DND-41 (cell line): ENCODE measurements at regions not wholly inside any gene's neighbourhood (a gene's known extent, or its start where the extent isn't known, plus 50 kb on each side); places are given as distances from the start of the nearest gene placed in this dataset.
A peak's percentile ranks its signal among the peaks of the same experiment; 100 is the strongest.

Experiments used
- ATAC-seq: fragments of 200-7000 bp; cut with Tn5 transposase; 3 replicates; pipeline ENCODE4 v1.9.1; 2021; ENCODE audit warnings: low read depth; ENCODE audit not compliant: insufficient read depth
- DNase-seq: peaks from one replicate; pipeline ENCODE4 v3.0.0-alpha.2; 2020
- H2AFZ ChIP-seq: 2 replicates; pipeline ENCODE4 v1.6.0; 2012; ENCODE audit warnings: low read depth, low read length
- H3K27ac ChIP-seq: 2 replicates; pipeline ENCODE4 v1.5.1; 2012; ENCODE audit warnings: low read length, inconsistent platforms
- H3K27me3 ChIP-seq: fragments of 200-600 bp; sonication (generic); 2 replicates; pipeline ENCODE4 v1.6.0; 2012; ENCODE audit warnings: low read length, mild to moderate bottlenecking, inconsistent platforms; ENCODE audit not compliant: insufficient read depth, poor library complexity
- H3K36me3 ChIP-seq: 2 replicates; pipeline ENCODE4 v1.5.1; 2012; ENCODE audit warnings: low read length, inconsistent platforms; ENCODE audit not compliant: insufficient read depth
- H3K4me1 ChIP-seq: 2 replicates; pipeline ENCODE4 v1.5.1; 2012; ENCODE audit warnings: mild to moderate bottlenecking, low read length; ENCODE audit not compliant: insufficient read depth
- H3K4me2 ChIP-seq: 2 replicates; pipeline ENCODE4 v1.6.0; 2012; ENCODE audit warnings: mild to moderate bottlenecking, moderate library complexity, low read length, inconsistent platforms; ENCODE audit not compliant: insufficient read depth
- H3K4me3 ChIP-seq, 2 experiments: fragments of 200-600 bp in 1 of 2; shearing (Covaris generic) in 1 of 2; 2 replicates each; pipeline ENCODE4 v1.5.1; 2012 to 2016; ENCODE audit warnings: inconsistent platforms in 2 of 2, low read length in 2 of 2, mild to moderate bottlenecking in 2 of 2, low read depth in 1 of 2, moderate library complexity in 1 of 2
- H3K79me2 ChIP-seq: 2 replicates; pipeline ENCODE4 v1.6.0; 2012; ENCODE audit warnings: low read length, inconsistent platforms; ENCODE audit not compliant: insufficient read depth
- H3K9ac ChIP-seq: 2 replicates; pipeline ENCODE4 v1.6.0; 2012; ENCODE audit warnings: low read depth, mild to moderate bottlenecking, inconsistent platforms, low read length, moderate library complexity
- H3K9me3 ChIP-seq: 2 replicates; pipeline ENCODE4 v1.5.1; 2012; ENCODE audit warnings: low read length, moderate library complexity, mild to moderate bottlenecking, inconsistent platforms; ENCODE audit not compliant: insufficient read depth, severe bottlenecking
- H4K20me1 ChIP-seq: 2 replicates; pipeline ENCODE4 v1.6.0; 2012; ENCODE audit warnings: low read length; ENCODE audit not compliant: insufficient read depth
- CTCF ChIP-seq: IDR thresholded peaks from 2 replicates; pipeline ENCODE4 v1.5.1; 2012; ENCODE audit warnings: borderline replicate concordance, low read length, moderate library complexity, mild to moderate bottlenecking; ENCODE audit not compliant: poor library complexity, severe bottlenecking; ENCODE audit errors: extremely low read depth
- EZH2 ChIP-seq: IDR thresholded peaks from 3 replicates; pipeline ENCODE4 v1.6.1; 2012; ENCODE audit warnings: borderline replicate concordance, low read depth, mild to moderate bottlenecking, moderate library complexity, low read length, inconsistent platforms; ENCODE audit not compliant: severe bottlenecking

GRCh38 chr6:145372671-145373151, 362.6 kb downstream of the EPM2A start:
- H2AFZ ChIP-seq, result 0 out of 2 replicates have a peak overlapping the region, but pooled peaks have one; percentile 25
- no peaks in the 10 kb centered on the region for H4K20me1 ChIP-seq
- no peaks in the 10 kb centered on the region for H3K79me2 ChIP-seq
- H3K4me2 ChIP-seq, result peak overlapping the region; percentile 27; the same call in 1 of the 2 replicates
- ATAC-seq (peak; percentile 88), DNase-seq (peak; percentile 7)
- H3K27ac ChIP-seq, result no peak overlapping the region
- H3K4me3 ChIP-seq, result no peak overlapping the region
- TF ChIP-seq CTCF, result no peak
- TF ChIP-seq EZH2, result no peak
- H3K27me3 ChIP-seq, result peaks cover 2% of the 10 kb centered on the region
- H3K9me3 ChIP-seq, result peaks cover 6% of the 10 kb centered on the region
- no peaks in the 10 kb centered on the region for H3K4me1 ChIP-seq
- no peaks in the 10 kb centered on the region for H3K36me3 ChIP-seq
- no peak overlapping the region for H3K9ac ChIP-seq

GRCh38 chr6:145373826-145374225, 361.5 kb downstream of the EPM2A start:
- Histone ChIP-seq H3K9me3 (peaks cover 6% of the 10 kb centered on the region), H3K4me3 (no peak overlapping the region), H3K27me3 (peaks cover 2% of the 10 kb centered on the region), H3K4me2 (no peak overlapping the region), H3K27ac (no peak overlapping the region), H3K36me3 (no peaks in the 10 kb centered on the region), H4K20me1 (no peaks in the 10 kb centered on the region), H2AFZ (no peak overlapping the region), H3K4me1 (no peaks in the 10 kb centered on the region), H3K79me2 (no peaks in the 10 kb centered on the region), H3K9ac (no peak overlapping the region)
- DNase-seq, result no peak
- no peak for ATAC-seq
- no peak for TF ChIP-seq EZH2
- TF ChIP-seq CTCF, result no peak

- Histone ChIP-seq H3K4me1 (no peaks in the 10 kb centered on the region), H3K27me3 (peaks cover 2% of the 10 kb centered on the region), H3K27ac (no peak overlapping the region), H2AFZ (no peak overlapping the region), H3K4me2 (no peak overlapping the region), H3K79me2 (no peaks in the 10 kb centered on the region), H3K4me3 (no peak overlapping the region), H4K20me1 (no peaks in the 10 kb centered on the region), H3K9ac (no peak overlapping the region), H3K36me3 (no peaks in the 10 kb centered on the region), H3K9me3 (peaks cover 6% of the 10 kb centered on the region)
- ATAC-seq (no peak), DNase-seq (no peak)
- TF ChIP-seq EZH2 (no peak), CTCF (no peak)
These were observed 360.8 kb downstream of the EPM2A start for GRCh38 chr6:145374570-145374969.

GRCh38 chr6:145375502-145375901, 359.8 kb downstream of the EPM2A start:
- H4K20me1 ChIP-seq, result no peaks in the 10 kb centered on the region
- H2AFZ ChIP-seq, result no peak overlapping the region
- DNase-seq (no peak), ATAC-seq (no peak)
- no peak overlapping the region for H3K4me2 ChIP-seq
- no peak overlapping the region for H3K4me3 ChIP-seq
- peaks cover 6% of the 10 kb centered on the region for H3K9me3 ChIP-seq
- H3K9ac ChIP-seq, result no peak overlapping the region
- H3K27ac ChIP-seq, result no peak overlapping the region
- TF ChIP-seq EZH2 (no peak), CTCF (no peak)
- H3K79me2 ChIP-seq, result no peaks in the 10 kb centered on the region
- H3K4me1 ChIP-seq, result no peaks in the 10 kb centered on the region
- no peaks in the 10 kb centered on the region for H3K36me3 ChIP-seq
- H3K27me3 ChIP-seq, result peaks cover 2% of the 10 kb centered on the region
